ENCODE measurements at regions not wholly inside any gene's neighbourhood (a gene's known extent, or its start where the extent isn't known, plus 50 kb on each side); places are given as distances from the start of the nearest gene placed in this dataset.
"Not testable (repeated sequence)": the region's sequence is repeated elsewhere in the genome, so short reads cannot be mapped to it uniquely, and the experiment has no call there.

DNA sequence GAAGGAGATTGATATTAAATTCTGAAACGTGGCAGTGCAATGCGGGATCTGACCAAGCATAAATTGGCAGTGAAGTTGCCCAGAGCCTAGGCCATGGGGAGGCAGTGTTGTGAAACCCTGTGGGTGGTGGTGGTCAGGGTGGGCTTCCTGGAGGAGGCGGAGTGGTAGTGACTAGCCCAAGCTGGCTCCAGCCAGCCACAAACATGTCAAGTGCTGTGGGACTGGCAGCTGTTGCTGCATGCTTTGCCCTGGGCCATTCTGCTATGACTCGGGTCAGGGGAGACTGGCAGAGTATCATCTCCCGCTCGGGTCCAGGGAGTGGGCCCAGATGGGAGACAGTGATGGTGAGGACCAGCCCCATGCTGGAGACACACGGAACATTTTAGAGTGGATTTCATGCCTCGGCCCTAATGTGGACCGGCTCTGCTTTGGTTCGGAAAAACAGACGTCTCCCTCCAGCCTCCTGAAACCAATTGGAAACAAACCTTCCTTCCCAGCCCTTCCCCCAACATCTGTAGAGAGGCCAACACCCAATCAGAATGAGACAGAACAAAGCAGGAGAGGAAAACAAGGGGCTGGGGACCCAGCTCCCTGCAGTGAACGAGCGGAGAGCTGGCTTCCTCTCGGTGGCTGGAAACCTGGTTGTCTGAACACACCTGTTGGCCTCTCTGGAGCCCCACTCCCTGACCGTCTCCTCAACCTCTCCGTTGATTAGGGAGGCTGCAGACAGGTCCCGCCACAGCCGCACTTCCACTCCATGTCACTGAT lies 58.2 kb downstream of the TMEM270 start:
- no peak for DNase-seq (ENCODE audit: low read depth)

DNA sequence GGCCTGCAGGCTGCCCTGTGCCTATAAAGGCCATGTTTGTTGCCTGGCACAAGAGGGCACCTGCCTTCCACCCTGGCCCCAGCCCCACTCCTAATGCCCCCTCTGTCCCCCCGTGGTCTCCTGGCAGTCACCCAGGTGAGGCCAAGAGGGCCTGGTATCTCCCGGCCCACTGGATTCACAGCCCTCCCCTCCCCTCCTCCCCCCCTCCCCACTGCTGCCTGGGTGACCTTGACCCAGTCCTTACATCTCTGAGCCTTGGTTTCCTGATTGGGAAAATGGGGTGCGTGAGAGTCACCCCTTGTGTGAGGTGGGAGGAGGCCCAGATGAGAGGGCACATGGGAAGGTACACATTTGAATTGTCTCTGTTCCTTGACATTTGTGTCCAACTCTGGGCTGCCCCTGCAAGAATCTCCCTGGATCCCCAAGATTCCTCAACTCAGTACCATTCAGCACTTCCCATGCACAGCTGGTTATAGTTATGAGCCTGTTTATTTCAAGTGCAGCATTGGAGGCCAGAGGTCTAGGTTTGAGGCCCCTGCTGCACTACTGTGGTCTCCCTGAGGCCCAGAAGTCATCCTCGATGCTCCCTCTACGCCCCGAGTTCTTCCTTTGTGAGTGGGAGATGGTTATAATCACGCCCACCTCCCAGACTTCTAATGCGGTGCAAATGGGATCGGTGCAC lies 58.9 kb downstream of the TMEM270 start:
- DNase-seq (ENCODE audit: low read depth): no peak

DNA sequence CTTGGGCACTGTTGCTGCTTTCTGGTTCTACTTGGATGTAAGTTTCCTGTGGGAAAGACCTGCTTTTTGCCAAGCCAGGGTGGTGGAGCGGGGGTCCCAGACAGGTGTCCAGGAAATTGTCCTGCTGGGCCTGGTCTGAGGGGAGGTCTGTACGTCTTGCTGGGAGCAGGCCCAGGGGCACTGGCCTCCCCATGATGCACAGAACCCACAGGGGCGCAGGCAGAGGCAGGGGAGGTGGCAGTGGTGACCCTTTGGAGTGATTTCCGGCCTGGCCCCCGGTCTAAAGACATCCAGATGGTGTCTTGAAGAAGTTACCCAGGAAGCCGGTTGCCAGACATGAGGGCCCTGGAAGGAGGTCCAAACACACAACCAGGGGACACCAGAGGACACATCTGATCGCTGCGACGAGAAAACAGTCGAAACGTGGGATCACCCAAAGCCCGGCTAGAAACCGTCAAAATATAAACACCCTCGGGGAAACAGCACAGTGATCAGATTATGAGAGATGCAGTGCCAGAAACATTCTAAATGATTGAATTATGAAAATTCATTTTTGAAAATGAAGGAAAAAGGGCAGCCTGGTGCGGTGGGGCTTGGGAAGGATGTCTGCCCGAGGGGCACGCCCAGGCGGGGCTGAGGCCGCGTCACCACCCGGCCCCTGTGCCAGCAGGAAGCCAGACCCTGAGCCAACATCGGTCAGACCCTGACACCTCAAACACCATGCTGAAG lies 59.6 kb downstream of the TMEM270 start:
- DNase-seq (ENCODE audit: low read depth): no peak

DNA sequence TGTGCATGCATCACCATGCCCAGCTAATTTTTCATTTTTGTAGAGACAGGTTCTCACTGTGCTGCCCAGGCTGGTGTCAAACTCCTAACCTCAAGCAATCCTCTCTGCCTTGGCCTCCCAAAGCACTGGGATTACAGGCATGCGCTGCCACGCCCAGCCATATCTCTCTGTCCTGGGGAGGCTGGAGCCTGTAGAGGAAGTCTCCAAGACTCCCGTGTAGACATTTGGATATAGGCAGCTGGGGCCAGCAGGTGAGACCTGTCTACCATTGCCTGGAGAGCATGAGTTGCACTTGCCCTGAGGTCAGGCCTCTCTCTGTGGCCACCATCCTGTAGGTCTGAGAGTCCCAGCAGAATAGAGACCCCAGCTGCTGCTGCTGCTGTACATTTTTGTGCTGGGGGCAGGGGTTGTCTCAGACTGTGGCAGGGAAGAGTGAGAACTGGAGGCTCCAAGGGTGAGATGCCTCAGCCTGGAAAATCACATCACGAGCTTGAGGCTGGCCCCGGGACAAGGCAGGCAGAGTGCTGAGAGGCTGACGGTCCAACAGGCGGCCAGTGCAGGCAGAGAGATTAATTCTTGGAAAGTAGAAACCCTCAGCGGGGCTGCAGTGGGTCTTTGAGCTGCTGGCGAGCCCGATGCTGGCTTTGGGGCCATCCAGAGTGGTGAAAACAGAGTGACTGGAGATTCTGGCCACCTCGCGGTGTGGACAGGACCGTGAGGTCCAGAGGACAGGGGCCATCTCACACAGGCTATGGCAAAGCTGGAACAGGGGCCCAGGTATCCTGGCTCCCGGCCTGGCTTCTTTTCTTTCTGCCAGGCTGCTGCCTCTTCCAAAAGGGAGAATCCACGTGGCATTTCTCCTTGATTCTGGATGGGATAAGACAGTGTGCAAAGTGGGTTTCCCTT lies 60.9 kb downstream of the TMEM270 start:
- DNase-seq (ENCODE audit: low read depth): no peak

DNA sequence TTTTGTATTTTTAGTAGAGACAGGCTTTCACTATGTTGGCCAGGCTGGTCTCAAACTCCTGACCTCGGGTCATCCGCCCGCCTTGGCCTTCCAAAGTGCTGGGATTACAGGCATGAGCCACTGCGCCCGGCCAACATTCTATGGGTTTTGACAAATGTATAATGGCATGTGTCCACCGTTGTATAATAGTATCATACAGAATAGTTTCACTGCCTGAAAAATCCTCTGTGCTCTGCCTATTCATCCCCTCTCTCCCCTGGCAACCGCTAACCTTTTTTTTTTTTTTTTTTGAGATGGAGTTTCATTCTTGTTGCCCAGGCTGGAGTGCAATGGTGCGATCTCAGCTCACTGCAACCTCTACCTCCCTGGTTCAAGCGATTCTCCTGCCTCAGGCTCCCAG lies 67.7 kb downstream of the TMEM270 start:
- not testable (repeated sequence) for DNase-seq (ENCODE audit: low read depth)

DNA sequence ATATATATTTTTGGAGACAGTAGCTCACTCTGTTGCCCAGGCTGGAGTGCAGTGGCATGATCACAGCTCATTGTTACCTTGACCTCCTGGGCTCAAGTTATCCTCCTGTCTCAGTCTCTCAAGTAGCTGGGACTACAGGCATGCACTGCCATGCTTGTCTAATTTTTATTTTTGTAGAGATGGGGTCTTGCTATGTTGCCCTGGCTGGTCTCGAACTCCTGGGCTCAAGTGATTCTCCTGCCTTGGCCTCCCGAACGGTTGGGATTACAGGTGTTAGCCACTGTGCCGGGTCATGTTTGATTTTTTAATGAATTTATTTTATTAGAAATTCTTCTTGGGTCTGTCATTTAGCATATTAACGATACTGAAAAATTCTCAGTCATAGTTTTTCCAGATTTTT lies 70.5 kb downstream of the TMEM270 start:
- no peak for DNase-seq (ENCODE audit: low read depth)

DNA sequence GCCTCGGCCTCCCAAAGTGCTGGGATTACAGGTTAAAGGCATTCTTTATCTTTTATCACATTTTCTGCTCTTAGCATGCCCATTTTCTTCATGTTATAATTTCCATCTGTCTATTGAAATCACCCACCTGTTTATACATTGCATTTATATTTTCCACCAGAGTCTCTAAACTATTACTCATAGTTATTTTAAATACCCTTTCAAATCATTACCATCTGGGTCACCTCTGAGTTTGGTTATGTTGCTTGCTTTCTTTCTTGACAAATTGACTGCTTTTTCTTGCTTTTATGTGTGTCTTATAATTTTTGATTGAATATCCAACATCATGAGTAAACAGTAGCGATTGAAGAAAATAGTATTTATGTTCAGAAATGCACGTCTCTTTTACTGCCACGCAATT lies 71.4 kb downstream of the TMEM270 start:
- no peak for DNase-seq (ENCODE audit: low read depth)

DNA sequence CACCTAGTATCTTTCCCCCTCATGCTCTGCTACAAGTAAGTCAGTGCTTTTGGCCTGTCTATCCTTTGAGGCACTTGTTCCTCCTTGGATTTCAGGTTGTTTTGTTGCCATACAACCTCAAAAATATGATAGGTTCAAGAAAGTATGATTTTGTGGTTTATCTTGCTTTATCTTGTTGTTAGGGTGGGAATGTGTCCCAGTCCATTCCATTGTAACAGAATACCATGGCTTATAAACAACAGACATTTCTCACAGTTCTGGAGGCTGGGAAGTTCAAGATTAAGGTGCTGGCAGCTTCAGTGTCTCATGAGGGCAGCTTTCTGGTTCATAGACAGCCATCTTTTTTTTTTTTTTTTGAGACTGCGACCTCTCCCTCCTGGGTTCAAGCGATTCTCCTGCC lies 72.1 kb downstream of the TMEM270 start:
- no peak for DNase-seq (ENCODE audit: low read depth)

DNA sequence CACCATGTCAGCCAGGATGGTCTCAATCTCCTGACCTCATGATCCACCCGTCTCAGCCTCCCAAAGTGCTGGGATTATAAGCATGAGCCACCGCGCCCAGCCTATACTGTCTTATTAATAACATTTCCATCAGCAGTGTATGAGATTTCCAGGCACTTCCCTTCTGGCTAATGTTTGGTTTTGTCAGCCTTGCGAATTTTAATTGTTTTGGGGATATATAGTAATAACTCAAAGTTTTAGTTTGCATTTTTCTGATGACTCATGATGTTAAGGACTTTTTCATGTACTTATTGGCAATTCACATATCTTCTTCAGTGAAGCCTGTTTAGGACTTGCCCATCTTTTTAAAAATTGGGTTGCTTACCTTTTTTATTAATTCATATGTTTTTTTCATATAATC lies 76.0 kb downstream of the TMEM270 start:
- no peak for DNase-seq (ENCODE audit: low read depth)

DNA sequence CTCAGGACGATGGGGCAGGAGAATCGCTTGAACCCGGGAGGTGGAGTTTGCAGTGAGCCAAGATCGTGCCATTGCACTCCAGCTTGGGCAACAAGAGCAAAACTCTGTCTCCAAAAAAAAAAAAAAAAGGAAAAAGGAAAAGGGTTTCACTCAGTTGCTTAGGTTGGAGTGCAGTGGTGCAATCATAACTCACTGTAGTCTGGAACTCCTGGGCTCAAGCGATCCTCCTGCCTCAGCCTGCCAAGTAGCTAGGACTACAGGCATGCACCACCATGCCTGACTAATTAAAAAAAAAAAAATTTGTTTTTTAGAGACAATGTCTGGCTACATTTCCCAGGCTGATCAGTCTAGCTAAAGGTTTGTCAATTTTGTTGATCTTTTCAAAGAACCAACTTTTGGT lies 76.7 kb downstream of the TMEM270 start:
- DNase-seq (ENCODE audit: low read depth): not testable (repeated sequence)

DNA sequence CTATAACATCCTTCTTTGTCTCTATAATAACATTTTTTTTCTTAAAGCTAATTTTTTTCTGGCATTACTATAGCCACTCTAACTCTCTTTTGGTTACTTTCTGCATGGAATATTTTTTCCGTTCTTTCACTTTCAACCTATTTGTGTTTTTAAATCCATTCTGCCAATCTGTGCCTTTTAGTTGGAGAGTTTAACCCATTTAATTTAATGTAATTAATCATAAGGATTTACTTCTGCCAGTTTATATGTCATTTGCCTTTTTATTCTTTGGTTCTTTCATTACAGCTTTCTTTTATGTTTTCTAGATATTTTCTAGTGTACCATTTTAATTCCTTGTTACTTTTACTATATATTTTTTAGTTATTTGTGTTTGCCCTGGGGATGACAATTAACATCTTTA lies 78.6 kb downstream of the TMEM270 start:
- no peak for DNase-seq (ENCODE audit: low read depth)

DNA sequence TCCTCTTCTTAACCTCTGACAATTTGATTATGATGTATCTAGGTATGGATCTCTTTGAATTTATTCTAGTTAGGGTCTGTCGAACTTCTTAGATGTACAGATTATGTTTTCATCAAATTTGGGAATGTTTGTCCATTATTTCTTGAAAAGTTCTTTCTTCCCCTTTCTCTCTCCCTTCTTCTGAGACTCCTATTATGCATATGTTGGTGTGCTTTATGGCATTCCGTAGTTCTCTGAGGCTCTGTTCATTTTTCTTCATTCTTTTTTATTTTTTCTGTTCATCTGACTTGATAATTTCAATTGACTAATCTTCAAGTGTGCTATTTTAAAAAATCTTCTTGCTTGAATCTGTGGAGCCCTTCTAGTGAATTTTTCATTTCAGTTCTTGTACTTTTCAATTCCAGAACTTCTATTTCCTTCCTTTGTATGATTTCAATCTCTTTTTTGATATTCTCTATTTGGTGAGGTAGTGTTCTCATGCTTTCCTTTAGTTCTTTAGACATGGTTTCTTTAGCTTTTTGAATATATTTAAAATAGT lies 79.8 kb downstream of the TMEM270 start:
- DNase-seq (ENCODE audit: low read depth): no peak

DNA sequence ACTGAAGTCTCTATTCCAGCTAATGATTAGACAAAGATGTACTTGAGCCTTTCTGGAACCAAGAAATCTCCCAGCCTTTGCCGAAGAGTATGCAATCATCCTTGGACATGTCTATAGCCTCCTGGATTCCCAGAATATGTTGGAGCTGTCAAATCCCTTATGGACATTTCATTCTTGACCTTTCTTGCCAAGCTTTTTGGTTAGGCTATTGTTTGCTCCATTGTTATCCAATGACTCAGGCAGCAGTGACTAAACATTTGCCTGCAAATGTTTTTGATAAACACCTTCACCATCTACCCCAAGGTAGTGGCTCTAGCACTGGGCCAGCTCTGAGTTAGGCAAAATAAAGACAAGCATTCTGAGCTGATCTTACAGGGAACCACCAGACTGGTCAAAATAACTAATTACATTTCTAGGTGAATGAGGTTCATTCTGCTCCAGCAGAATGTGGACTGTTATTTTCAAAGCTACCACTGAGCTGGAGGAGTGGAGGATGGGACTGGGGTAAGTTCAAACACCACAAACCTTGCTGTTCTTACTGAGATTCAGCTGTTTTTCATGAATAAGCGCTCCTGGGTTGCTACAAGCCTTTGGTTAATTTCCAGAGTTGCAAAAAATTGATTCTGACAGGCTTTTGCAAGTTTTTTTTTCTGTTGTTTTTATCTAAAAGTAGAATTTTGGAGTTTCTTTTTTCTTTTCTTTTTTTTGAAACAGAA lies 81.0 kb downstream of the TMEM270 start:
- DNase-seq (ENCODE audit: low read depth): peak; percentile 52

DNA sequence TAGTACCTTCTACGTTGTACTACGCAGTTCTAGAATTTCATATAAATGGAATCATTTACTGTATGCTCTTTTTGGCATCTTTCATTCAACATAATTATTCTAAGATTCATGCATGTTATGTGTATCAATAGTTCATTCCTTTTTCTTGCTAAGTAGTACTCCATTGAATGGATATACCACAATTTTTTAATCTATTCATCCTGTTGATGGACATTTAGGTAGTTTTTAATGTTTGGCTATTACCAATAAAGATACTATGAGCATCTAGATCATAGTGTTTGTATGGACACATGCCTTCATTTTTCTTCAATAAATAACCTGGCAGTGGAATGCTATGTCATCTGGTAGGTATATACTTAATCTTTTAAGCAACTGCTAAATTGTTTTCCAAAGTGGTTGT lies 83.0 kb upstream of the ELN start:
- no peak for DNase-seq (ENCODE audit: low read depth)

DNA sequence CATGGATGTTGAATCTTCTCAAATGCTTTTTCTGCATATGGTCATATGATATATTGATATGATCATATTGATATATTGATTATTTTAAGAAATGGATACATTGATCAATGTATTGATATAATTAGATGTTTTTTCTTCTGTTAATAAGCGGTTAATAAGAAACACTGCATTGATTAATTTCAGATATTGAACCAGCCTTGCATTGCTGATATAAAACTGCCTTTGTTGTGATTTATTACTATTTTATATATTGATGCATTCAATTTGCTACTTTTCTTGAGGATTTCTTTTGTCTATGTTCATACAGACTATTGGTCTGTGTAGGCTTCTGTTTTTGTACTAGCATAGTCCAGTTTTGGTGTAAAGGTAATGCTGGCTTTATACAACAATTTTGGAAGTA lies 79.7 kb upstream of the ELN start:
- DNase-seq (ENCODE audit: low read depth): no peak

DNA sequence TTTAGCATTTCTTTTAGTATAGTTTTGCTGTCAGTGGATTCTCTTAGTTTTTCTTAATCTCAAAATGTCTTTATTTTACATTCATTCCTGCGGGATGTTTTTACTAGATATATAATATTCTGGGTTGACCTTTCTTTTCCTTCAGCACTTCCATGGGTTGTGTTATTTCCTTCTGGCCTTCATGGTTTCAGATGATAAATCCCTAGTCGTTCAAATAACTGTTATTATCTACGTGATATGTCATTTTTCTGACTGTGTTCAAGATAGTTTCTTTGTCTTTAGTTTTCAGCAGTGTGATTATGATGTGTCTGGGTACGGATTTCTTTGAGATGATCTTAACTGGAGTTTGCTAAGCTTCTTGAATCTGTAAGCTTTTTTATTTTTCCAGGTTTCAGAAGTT lies 75.7 kb upstream of the ELN start:
- DNase-seq (ENCODE audit: low read depth): no peak

DNA sequence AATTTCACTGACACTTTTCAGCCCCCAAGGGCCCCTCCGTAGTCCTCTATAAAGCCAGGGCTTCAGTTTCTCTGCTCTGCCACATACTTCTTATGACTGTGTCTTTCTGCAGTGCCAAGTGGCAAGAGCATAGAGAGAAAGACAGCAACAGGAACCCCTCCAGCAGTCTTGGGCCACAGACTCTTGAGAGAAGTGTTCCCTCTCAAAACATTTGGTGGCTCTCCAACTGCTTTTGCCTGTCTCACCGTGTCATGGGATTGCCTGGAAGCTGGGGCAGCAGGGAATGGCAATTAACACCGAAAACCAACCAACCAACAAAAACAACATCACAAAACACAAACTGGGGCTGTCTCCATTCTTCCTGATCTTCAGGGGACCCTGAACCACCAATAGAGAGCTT lies 73.8 kb upstream of the ELN start:
- no peak for DNase-seq (ENCODE audit: low read depth)

DNA sequence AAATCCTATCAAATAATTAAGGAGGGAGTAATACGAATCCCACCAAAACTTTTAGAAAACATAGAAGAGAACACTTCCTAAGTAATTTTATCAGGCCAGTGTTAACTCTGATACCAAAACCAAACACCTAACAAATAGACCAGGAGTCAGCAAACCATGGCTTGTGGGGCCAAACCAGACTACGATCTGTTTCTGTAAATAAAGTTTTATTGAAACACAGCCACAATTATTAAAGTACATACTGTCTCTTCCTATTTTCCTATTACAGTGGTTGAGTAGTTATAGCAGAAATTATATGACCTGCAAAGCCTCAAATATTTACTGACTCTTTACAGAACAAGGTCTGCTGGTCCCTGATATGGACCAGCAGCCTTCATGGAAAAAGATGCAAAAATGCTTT lies 73.1 kb upstream of the ELN start:
- DNase-seq (ENCODE audit: low read depth): no peak

DNA sequence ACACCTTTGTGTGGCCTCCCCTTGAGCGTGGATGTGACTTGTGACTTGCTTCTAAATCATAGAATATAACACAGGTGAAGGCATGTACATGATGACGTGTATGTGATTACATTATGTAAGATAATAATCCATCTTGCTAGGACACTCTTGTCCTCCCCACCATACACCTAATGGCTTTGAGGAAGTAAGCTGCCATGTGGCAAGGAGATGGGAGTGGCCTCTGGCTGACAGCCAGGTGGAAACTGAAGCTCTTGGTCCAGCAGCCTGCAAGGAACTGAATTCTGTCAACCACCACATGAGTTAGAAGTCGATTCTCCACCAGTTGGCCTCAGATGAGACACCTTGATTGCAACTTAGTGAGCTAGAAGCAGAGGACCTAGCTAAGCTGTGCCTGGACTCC lies 67.4 kb upstream of the ELN start:
- DNase-seq (ENCODE audit: low read depth): no peak

DNA sequence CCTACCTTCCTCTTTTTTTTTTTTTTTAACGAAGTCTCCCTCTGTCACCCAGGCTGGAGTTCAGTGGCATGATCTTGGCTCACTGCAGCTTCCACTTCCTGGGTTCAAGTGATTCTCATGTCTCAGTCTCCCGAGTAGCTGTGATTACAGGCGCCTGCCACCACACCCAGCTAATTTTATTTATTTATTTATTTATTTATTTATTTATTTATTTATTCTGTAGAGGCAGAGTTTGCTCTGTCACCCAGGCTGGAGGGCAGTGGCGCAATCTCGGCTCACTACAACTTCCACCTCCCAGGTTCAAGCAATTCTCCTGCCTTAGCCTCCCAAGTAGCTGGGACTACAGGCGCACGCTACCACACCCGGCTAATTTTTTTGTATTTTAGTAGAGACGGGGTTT lies 66.0 kb upstream of the ELN start:
- not testable (repeated sequence) for DNase-seq (ENCODE audit: low read depth)

DNA sequence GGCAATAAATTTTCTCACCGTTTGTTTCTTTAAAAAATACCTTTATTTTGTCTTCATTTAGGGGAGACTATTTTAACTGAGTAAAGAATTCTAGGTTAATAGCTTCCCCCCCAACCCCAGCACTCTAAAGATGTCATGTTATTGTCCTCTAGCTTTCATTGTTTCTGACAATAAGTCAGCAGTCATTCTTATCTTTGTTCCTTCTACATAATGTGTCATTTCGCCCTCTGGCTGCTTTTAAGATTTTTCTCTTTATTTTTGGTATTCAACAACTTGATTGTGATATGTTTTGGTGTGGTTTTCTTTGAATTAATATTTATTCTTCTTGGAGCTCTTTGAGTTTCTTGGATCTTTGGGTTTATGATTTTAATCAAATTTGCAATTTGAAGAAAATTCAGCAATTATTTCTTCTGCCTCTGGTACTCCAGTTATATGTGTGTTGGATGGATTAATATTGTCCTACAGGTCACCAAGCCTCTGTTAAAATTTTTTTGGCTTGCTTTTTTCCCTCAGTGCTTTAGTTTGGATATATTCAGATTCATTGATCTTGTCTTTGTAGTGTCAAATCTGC lies 64.6 kb upstream of the ELN start:
- DNase-seq (ENCODE audit: low read depth): no peak
